ENCODE measurements at regions not wholly inside any gene's neighbourhood (a gene's known extent, or its start where the extent isn't known, plus 50 kb on each side); places are given as distances from the start of the nearest gene placed in this dataset.

- no peak for DNase-seq
- ChIA-PET CTCF (no interaction called here), POLR2A (ENCODE audit: unreplicated experiment) (no interaction called here)
- H3K36me3 ChIP-seq (ENCODE audit: low read depth, low read length), result no peaks in the 10 kb centered on the region
- H3K79me2 ChIP-seq (ENCODE audit: low read length), result no peaks in the 10 kb centered on the region
- no peak overlapping the region for H2AFZ ChIP-seq (ENCODE audit: low read length)
- H3K9ac ChIP-seq (ENCODE audit: low read length), result no peak overlapping the region
- H3K27me3 ChIP-seq (ENCODE audit: low read length), result peaks cover 16% of the 10 kb centered on the region; the same call in 1 of the 2 replicates
- no peaks in the 10 kb centered on the region for H3K4me1 ChIP-seq (ENCODE audit: insufficient read depth, low read length)
- no peak overlapping the region for H3K4me3 ChIP-seq (ENCODE audit: low read length)
- ATAC-seq, result no peak
- H3K9me3 ChIP-seq (ENCODE audit: low read length), result no peaks in the 10 kb centered on the region
- no peaks in the 10 kb centered on the region for H4K20me1 ChIP-seq (ENCODE audit: low read length)
- no peak overlapping the region for H3K4me2 ChIP-seq (ENCODE audit: low read length)
- BruUV-seq (replicated peaks), result no TSS peak
- no peaks in the 10 kb centered on the region for H3F3A ChIP-seq (ENCODE audit: low read length, unreplicated experiment)
- TF ChIP-seq EZH2 (IDR thresholded peaks at IDR 0.05; ENCODE audit: low read length, unreplicated experiment) (no peak), CTCF (conservative IDR thresholded peaks at IDR 0.05; ENCODE audit: low read depth, low read length) (no peak), EZH2phosphoT487 (IDR thresholded peaks at IDR 0.05; ENCODE audit: borderline replicate concordance, low read length) (no peak)
- intact Hi-C loops (cut with micrococcal nuclease), result no loop called here
- H3K9me2 ChIP-seq (replicated peaks; ENCODE audit: low read length), result no peaks in the 10 kb centered on the region
- no peak overlapping the region for H3K27ac ChIP-seq (ENCODE audit: low read length)
Measured at GRCh38 chr5:2465383-2465782, 286.1 kb downstream of the IRX2 start.

- H3K9me2 ChIP-seq (replicated peaks; ENCODE audit: low read length), result no peaks in the 10 kb centered on the region
- ChIA-PET POLR2A (ENCODE audit: unreplicated experiment) (no interaction called here), CTCF (no interaction called here)
- intact Hi-C loops (cut with micrococcal nuclease), result no loop called here
- BruUV-seq (replicated peaks), result no TSS peak
- TF ChIP-seq EZH2 (IDR thresholded peaks at IDR 0.05; ENCODE audit: low read length, unreplicated experiment), result no peak
- no peak overlapping the region for H3K4me3 ChIP-seq (ENCODE audit: low read length)
- H2AFZ ChIP-seq (ENCODE audit: low read length), result no peak overlapping the region
- DNase-seq, result no peak
- no peaks in the 10 kb centered on the region for H4K20me1 ChIP-seq (ENCODE audit: low read length)
- H3K79me2 ChIP-seq (ENCODE audit: low read length), result no peaks in the 10 kb centered on the region
- no peak overlapping the region for H3K4me2 ChIP-seq (ENCODE audit: low read length)
- no peaks in the 10 kb centered on the region for H3K36me3 ChIP-seq (ENCODE audit: low read depth, low read length)
- no peak for ATAC-seq
- no peaks in the 10 kb centered on the region for H3K4me1 ChIP-seq (ENCODE audit: insufficient read depth, low read length)
- no peaks in the 10 kb centered on the region for H3K9me3 ChIP-seq (ENCODE audit: low read length)
- H3K27me3 ChIP-seq (ENCODE audit: low read length), result peaks cover 16% of the 10 kb centered on the region; the same call in 1 of the 2 replicates
- no peak overlapping the region for H3K9ac ChIP-seq (ENCODE audit: low read length)
- no peak overlapping the region for H3K27ac ChIP-seq (ENCODE audit: low read length)
- H3F3A ChIP-seq (ENCODE audit: low read length, unreplicated experiment), result no peaks in the 10 kb centered on the region
Measured at GRCh38 chr5:2464141-2464540, 287.3 kb downstream of the IRX2 start.

DNA sequence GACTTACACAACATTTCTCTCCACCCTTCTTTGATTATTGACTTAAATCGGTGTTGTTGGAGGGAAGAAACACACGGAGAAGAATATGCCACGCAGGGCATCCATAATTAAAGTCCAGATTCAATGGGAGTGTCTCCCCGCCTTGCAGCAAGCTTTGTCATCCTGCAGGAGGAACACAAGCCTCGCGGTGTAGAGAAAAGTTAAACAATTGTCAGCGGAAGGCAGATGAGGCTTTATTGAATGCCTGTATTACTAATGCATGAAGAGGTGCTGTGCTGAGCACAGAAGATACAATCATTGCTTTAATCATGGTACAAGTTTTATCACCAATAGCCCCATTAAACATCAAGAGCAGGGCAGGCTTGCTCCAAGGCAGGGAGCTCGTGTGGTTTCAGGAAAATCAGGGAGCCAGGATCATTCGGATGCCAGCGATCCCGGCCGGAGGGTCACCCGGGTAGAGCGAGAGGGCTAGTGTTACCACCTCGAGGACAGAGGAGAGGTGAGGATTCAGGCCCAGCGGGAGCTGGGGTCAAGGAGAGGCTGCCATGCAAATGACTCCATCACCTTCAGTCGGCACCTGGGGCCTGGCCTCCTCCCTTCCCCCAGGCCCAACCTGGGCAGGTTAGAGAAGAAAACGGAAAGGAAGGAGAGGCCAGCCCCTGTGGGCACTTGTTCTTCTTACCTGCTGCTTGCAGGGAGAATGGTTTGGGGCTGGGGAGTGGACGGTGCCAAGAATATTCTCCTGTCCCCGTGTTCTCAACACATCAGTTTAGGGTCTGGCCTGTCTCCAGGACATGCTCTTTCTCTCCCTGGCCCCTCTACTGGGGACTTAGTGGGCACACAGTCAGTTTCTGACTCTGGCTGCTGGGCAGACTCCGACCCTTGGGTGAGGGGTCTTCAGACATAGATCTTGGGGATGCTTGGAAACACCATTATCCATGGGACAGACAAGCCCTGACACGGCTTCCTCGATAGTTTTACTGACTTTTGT lies 289.5 kb downstream of the IRX2 start:
- peaks cover 16% of the 10 kb centered on the region; the same call in 1 of the 2 replicates for H3K27me3 ChIP-seq (ENCODE audit: low read length)
- POLR2A ChIA-PET (ENCODE audit: unreplicated experiment), result no interaction called here

More for the DNA sequence above, 289.5 kb downstream of the IRX2 start:
- H4K20me1 ChIP-seq (ENCODE audit: low read length), result no peaks in the 10 kb centered on the region
- no peak overlapping the region for H3K4me3 ChIP-seq (ENCODE audit: low read length)
- ATAC-seq (no peak), DNase-seq (no peak)
- intact Hi-C loops (cut with micrococcal nuclease), result no loop called here
- H3K79me2 ChIP-seq (ENCODE audit: low read length), result no peaks in the 10 kb centered on the region
- H3K9ac ChIP-seq (ENCODE audit: low read length), result no peak overlapping the region
- no peaks in the 10 kb centered on the region for H3K36me3 ChIP-seq (ENCODE audit: low read depth, low read length)
- H2AFZ ChIP-seq (ENCODE audit: low read length), result no peak overlapping the region
- no peaks in the 10 kb centered on the region for H3F3A ChIP-seq (ENCODE audit: low read length, unreplicated experiment)
- H3K4me2 ChIP-seq (ENCODE audit: low read length), result no peak overlapping the region
- TF ChIP-seq CTCF (conservative IDR thresholded peaks at IDR 0.05; ENCODE audit: low read depth, low read length) (no peak), EZH2 (IDR thresholded peaks at IDR 0.05; ENCODE audit: low read length, unreplicated experiment) (no peak), EZH2phosphoT487 (IDR thresholded peaks at IDR 0.05; ENCODE audit: borderline replicate concordance, low read length) (no peak)
- no peaks in the 10 kb centered on the region for H3K9me3 ChIP-seq (ENCODE audit: low read length)
- no peaks in the 10 kb centered on the region for H3K9me2 ChIP-seq (replicated peaks; ENCODE audit: low read length)
- no peak overlapping the region for H3K27ac ChIP-seq (ENCODE audit: low read length)
- CTCF ChIA-PET, result no interaction called here
- BruUV-seq (replicated peaks), result no TSS peak
- H3K4me1 ChIP-seq (ENCODE audit: insufficient read depth, low read length), result no peaks in the 10 kb centered on the region
